ENCODE measurements at regions not wholly inside any gene's neighbourhood (a gene's known extent, or its start where the extent isn't known, plus 50 kb on each side); places are given as distances from the start of the nearest gene placed in this dataset.

DNA sequence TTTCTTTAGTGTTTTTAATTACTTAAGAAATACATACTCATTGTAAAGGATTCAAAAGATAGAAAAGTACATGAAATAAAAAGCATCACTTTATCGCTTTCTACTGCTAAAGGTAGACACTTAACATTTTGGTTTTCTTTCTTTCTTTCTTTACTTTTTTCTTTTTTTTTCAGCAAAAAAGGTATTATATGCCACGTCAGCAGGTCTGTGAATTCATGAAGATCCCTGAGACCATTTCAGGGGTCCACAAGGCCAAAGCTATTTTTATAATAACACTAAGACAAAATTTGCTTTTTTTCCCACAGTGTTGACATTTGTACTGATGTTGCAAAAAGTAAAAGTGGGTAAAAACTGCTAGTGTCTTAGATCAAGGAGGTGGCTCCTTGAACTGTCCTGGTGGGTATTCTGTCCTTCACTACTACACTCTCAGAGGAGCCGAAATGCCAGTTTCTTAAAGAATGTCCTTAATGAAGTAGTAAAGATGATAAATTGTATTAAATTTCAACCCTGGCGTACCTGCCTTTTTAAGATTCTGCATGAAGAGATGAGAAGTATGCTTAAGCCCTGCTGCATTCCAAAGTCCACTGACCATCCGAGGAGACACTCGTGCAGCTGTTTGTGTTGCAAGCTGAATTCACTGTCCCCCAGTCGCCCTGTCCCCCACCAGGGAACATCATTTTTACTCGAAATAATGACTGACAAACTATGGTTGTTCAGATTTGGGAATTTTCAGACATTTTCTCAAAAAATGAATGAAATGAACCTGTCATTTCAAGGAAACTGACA lies 106.7 kb upstream of the PIAS1 start:
- CTCF ChIA-PET = interaction anchor here (1.7 kb wide), 1 partner anchor 20 kb away, joined by 5 read pairs; no protein-coding TSS in a partner anchor

More for the DNA sequence above, 106.7 kb upstream of the PIAS1 start:
- Histone ChIP-seq H3K9ac (replicated peaks; ENCODE audit: extremely low read depth, insufficient read depth, low read length) (no peak overlapping the region), H3K4me1 (ENCODE audit: control insufficient read depth, extremely low read depth, insufficient read depth, low read length) (no peaks in the 10 kb centered on the region), H3K4me3 (replicated peaks in 1 of 3; ENCODE audit: insufficient read depth in 1 of 3, low read depth in 1 of 3, low read length in 3 of 3) (no peak overlapping the region), H3K9me3 (replicated peaks; ENCODE audit: control insufficient read depth, insufficient read depth, low read length) (no peaks in the 10 kb centered on the region), H2AFZ (ENCODE audit: low read depth, low read length) (no peak overlapping the region), H3K27ac (ENCODE audit: insufficient read depth, low read depth, low read length) (no peak overlapping the region), H4K20me1 (replicated peaks; ENCODE audit: control insufficient read depth, extremely low read depth, insufficient read depth, low read length) (no peaks in the 10 kb centered on the region), H3K36me3 (ENCODE audit: control insufficient read depth in 2 of 2, extremely low read depth in 1 of 2, insufficient read depth in 2 of 2, low read length in 2 of 2) (no peaks in the 10 kb centered on the region), H3K4me2 (ENCODE audit: insufficient read depth, low read length) (no peak overlapping the region), H3K27me3 (ENCODE audit: control insufficient read depth in 2 of 2, insufficient read depth in 2 of 2, low read length in 2 of 2) (no peaks in the 10 kb centered on the region), H3K79me2 (ENCODE audit: control insufficient read depth, insufficient read depth, low read length) (no peaks in the 10 kb centered on the region), H3K9me1 (replicated peaks; ENCODE audit: control insufficient read depth, extremely low read depth, insufficient read depth, low read length) (no peaks in the 10 kb centered on the region)
- DNase-seq (ENCODE audit: low read depth, low spot score) (no peak), FAIRE-seq (no peak)
- dilution Hi-C loops (cut with MboI; ENCODE audit: extremely low pct_ligation_motif_present, low sequenced_read_pairs) (no loop called here), intact Hi-C loops (cut with micrococcal nuclease) (no loop called here)
- POLR2A ChIA-PET = no interaction called here
- no peak for TF ChIP-seq MAX (IDR thresholded peaks at IDR 0.05; ENCODE audit: insufficient read depth, insufficient read length)
- TF ChIP-seq FOS (IDR thresholded peaks at IDR 0.05; ENCODE audit: borderline replicate concordance, insufficient read depth, low read length) = no peak
- no peak for TF ChIP-seq GATA2 (IDR thresholded peaks at IDR 0.05; ENCODE audit: insufficient read depth, insufficient read length, low read depth, low read length)
- TF ChIP-seq EZH2 (IDR thresholded peaks at IDR 0.05; ENCODE audit: borderline replicate concordance, low read depth, low read length, severe bottlenecking) = no peak
- TF ChIP-seq POLR2A (IDR thresholded peaks at IDR 0.05; ENCODE audit: low read depth, low read length) = no peak
- no peak for TF ChIP-seq JUN (IDR thresholded peaks at IDR 0.05; ENCODE audit: borderline replicate concordance, insufficient read depth, insufficient read length, low read depth)
- no peak for TF ChIP-seq POLR2AphosphoS5 (IDR thresholded peaks at IDR 0.05; ENCODE audit: insufficient read depth, low read depth, low read length)
- no peak for TF ChIP-seq CTCF (IDR thresholded peaks at IDR 0.05; ENCODE audit: extremely low read depth in 1 of 2, insufficient read depth in 1 of 2, low read depth in 1 of 2, low read length in 2 of 2)
- TF ChIP-seq MYC (IDR thresholded peaks at IDR 0.05; ENCODE audit: low read depth, low read length) = no peak
- no TSS peak for BruUV-seq (replicated peaks)
